Peyer's patch (tissue), 4 donors: ENCODE measurements at regions not wholly inside any gene's neighbourhood (a gene's known extent, or its start where the extent isn't known, plus 50 kb on each side); places are given as distances from the start of the nearest gene placed in this dataset.
"Not testable (repeated sequence)": the region's sequence is repeated elsewhere in the genome, so short reads cannot be mapped to it uniquely, and the experiment has no call there.

Source experiments
- DNase-seq, 3 donors: peaks; one replicate each; pipeline ENCODE4 v3.0.0-alpha.2; 2017 to 2019
- H3K27ac ChIP-seq, 4 donors: fragments of 200-600 bp; sonication (generic); one replicate each; pipeline ENCODE4 v1.5.1; 2016 to 2019
- H3K27me3 ChIP-seq, 2 donors: fragments of 200-600 bp; sonication (generic); one replicate each; pipeline ENCODE4 v1.5.1; 2019
- H3K36me3 ChIP-seq, 3 donors: fragments of 200-600 bp; sonication (generic); one replicate each; pipeline ENCODE4 v1.5.1; 2016 to 2019
- H3K4me1 ChIP-seq, 4 donors: fragments of 200-600 bp; sonication (generic); one replicate each; pipeline ENCODE4 v1.5.1; 2016 to 2019
- H3K4me3 ChIP-seq, 4 donors: fragments of 200-600 bp; sonication (generic); 1 replicate in 3 of 4; 2 replicates in 1 of 4; pipeline ENCODE4 v1.5.1; 2016 to 2019; ENCODE audit warnings: mild to moderate bottlenecking in 1 of 4
- H3K9me3 ChIP-seq, 4 donors: fragments of 200-600 bp; sonication (generic); one replicate each; pipeline ENCODE4 v1.5.1; 2016 to 2019; ENCODE audit warnings: mild to moderate bottlenecking in 1 of 4
- CTCF ChIP-seq, 6 experiments: fragments of 450-650 bp in 4 of 6; fragments of 200-600 bp in 2 of 6; sonication (generic) in 1 of 6; IDR thresholded peaks; one replicate each; pipeline ENCODE4 v1.5.1; 2017 to 2019; ENCODE audit warnings: antibody characterized with exemption in 6 of 6, mild to moderate bottlenecking in 3 of 6, moderate library complexity in 1 of 6
- POLR2A ChIP-seq, 2 donors: fragments of 450-650 bp; IDR thresholded peaks; one replicate each; pipeline ENCODE4 v1.5.1; 2017; ENCODE audit warnings: antibody characterized with exemption in 2 of 2, mild to moderate bottlenecking in 2 of 2, moderate library complexity in 2 of 2

GRCh38 chr6:15153191-15153590, 92.7 kb upstream of the JARID2 start:
- no peak for DNase-seq
- Histone ChIP-seq H3K27ac (no peak overlapping the region), H3K27me3 (no peaks in the 10 kb centered on the region), H3K4me3 (no peak overlapping the region), H3K4me1 (no peaks in the 10 kb centered on the region), H3K36me3 (no peaks in the 10 kb centered on the region), H3K9me3 (no peaks in the 10 kb centered on the region)
- TF ChIP-seq POLR2A (IDR thresholded peaks at IDR 0.05) (no peak), CTCF (IDR thresholded peaks at IDR 0.05) (no peak)

GRCh38 chr6:15157479-15157878, 88.4 kb upstream of the JARID2 start:
- Histone ChIP-seq H3K27me3 (no peaks in the 10 kb centered on the region), H3K4me1 (no peaks in the 10 kb centered on the region), H3K4me3 (no peak overlapping the region), H3K27ac (no peak overlapping the region), H3K9me3 (no peaks in the 10 kb centered on the region), H3K36me3 (no peaks in the 10 kb centered on the region)
- DNase-seq, result no peak
- TF ChIP-seq CTCF (IDR thresholded peaks at IDR 0.05) (no peak), POLR2A (IDR thresholded peaks at IDR 0.05) (no peak)

- no peak for DNase-seq
- H3K4me3 ChIP-seq, result no peak overlapping the region
- TF ChIP-seq CTCF (IDR thresholded peaks at IDR 0.05), result no peak
- no peak for TF ChIP-seq POLR2A (IDR thresholded peaks at IDR 0.05)
- no peak overlapping the region for H3K27ac ChIP-seq
- H3K27me3 ChIP-seq, result no peaks in the 10 kb centered on the region
- no peaks in the 10 kb centered on the region for H3K9me3 ChIP-seq
- H3K36me3 ChIP-seq, result no peaks in the 10 kb centered on the region
- H3K4me1 ChIP-seq, result no peaks in the 10 kb centered on the region
Measured at GRCh38 chr6:15158821-15159619, 86.8 kb upstream of the JARID2 start.

GRCh38 chr6:15160812-15161211, 85.1 kb upstream of the JARID2 start:
- DNase-seq, result no peak
- Histone ChIP-seq H3K4me1 (no peaks in the 10 kb centered on the region), H3K27me3 (no peaks in the 10 kb centered on the region), H3K4me3 (no peak overlapping the region), H3K9me3 (no peaks in the 10 kb centered on the region), H3K27ac (no peak overlapping the region), H3K36me3 (no peaks in the 10 kb centered on the region)
- no peak for TF ChIP-seq CTCF (IDR thresholded peaks at IDR 0.05)
- no peak for TF ChIP-seq POLR2A (IDR thresholded peaks at IDR 0.05)

GRCh38 chr6:15164855-15165254, 81.0 kb upstream of the JARID2 start:
- H3K4me3 ChIP-seq, H3K9me3 ChIP-seq, DNase-seq, H3K4me1 ChIP-seq, H3K27me3 ChIP-seq, H3K27ac ChIP-seq, H3K36me3 ChIP-seq: not testable (repeated sequence)

- H3K9me3 ChIP-seq, result no peaks in the 10 kb centered on the region
- H3K4me3 ChIP-seq, result no peak overlapping the region
- no peak overlapping the region for H3K27ac ChIP-seq
- no peak for DNase-seq
- H3K27me3 ChIP-seq, result no peaks in the 10 kb centered on the region
- H3K36me3 ChIP-seq, result no peaks in the 10 kb centered on the region
- TF ChIP-seq POLR2A (IDR thresholded peaks at IDR 0.05) (no peak), CTCF (IDR thresholded peaks at IDR 0.05) (no peak)
- H3K4me1 ChIP-seq, result no peaks in the 10 kb centered on the region
Measured at GRCh38 chr6:15166121-15166520, 79.7 kb upstream of the JARID2 start.
